Fibroblast of the conjunctiva (primary cell): ENCODE measurements at regions not wholly inside any gene's neighbourhood (a gene's known extent, or its start where the extent isn't known, plus 50 kb on each side); places are given as distances from the start of the nearest gene placed in this dataset.
"Not testable (repeated sequence)": the region's sequence is repeated elsewhere in the genome, so short reads cannot be mapped to it uniquely, and the experiment has no call there.

Experiments
- DNase-seq: peaks from one replicate; pipeline ENCODE4 v3.0.0-alpha.2; 2010; ENCODE audit warnings: low read depth

GRCh38 chr15:22519213-22519612 lies 60.5 kb downstream of the GOLGA6L22 start:
- DNase-seq = not testable (repeated sequence)

- not testable (repeated sequence) for DNase-seq
Measured at GRCh38 chr15:22526537-22526936, 67.8 kb downstream of the GOLGA6L22 start.

- not testable (repeated sequence) for DNase-seq
Measured at GRCh38 chr15:22527016-22527415, 68.3 kb downstream of the GOLGA6L22 start.

- DNase-seq = not testable (repeated sequence)
Measured at GRCh38 chr15:22529200-22529599, 70.5 kb downstream of the GOLGA6L22 start.

- not testable (repeated sequence) for DNase-seq
Measured at GRCh38 chr15:22559701-22560100, 101.0 kb downstream of the GOLGA6L22 start.

- not testable (repeated sequence) for DNase-seq
Measured at GRCh38 chr15:22561716-22562115, 103.0 kb downstream of the GOLGA6L22 start.

GRCh38 chr15:22566510-22566909 lies 107.8 kb downstream of the GOLGA6L22 start:
- DNase-seq = not testable (repeated sequence)

GRCh38 chr15:22569486-22569885 lies 110.8 kb downstream of the GOLGA6L22 start:
- DNase-seq = not testable (repeated sequence)

- DNase-seq = not testable (repeated sequence)
Measured at GRCh38 chr15:22572152-22572735, 113.5 kb downstream of the GOLGA6L22 start.

GRCh38 chr15:22572792-22573191 lies 114.1 kb downstream of the GOLGA6L22 start:
- DNase-seq = not testable (repeated sequence)

GRCh38 chr15:22577828-22578227 lies 119.1 kb downstream of the GOLGA6L22 start:
- DNase-seq = not testable (repeated sequence)

- not testable (repeated sequence) for DNase-seq
Measured at GRCh38 chr15:22579213-22579612, 120.5 kb downstream of the GOLGA6L22 start.

- DNase-seq = not testable (repeated sequence)
Measured at GRCh38 chr15:22587391-22587790, 128.7 kb downstream of the GOLGA6L22 start.

GRCh38 chr15:22598552-22598951 lies 139.8 kb downstream of the GOLGA6L22 start:
- DNase-seq = not testable (repeated sequence)

GRCh38 chr15:22599526-22600320 lies 141.0 kb downstream of the GOLGA6L22 start:
- DNase-seq = not testable (repeated sequence)

GRCh38 chr15:22616976-22617375 lies 158.3 kb downstream of the GOLGA6L22 start:
- not testable (repeated sequence) for DNase-seq

GRCh38 chr15:22631789-22632188 lies 154.7 kb upstream of the NIPA1 start:
- not testable (repeated sequence) for DNase-seq

- not testable (repeated sequence) for DNase-seq
Measured at GRCh38 chr15:22639983-22640382, 146.5 kb upstream of the NIPA1 start.

GRCh38 chr15:22649458-22649857 lies 137.0 kb upstream of the NIPA1 start:
- DNase-seq = not testable (repeated sequence)

GRCh38 chr15:22651179-22651578 lies 135.3 kb upstream of the NIPA1 start:
- not testable (repeated sequence) for DNase-seq

- DNase-seq = not testable (repeated sequence)
Measured at GRCh38 chr15:22664294-22665058, 122.0 kb upstream of the NIPA1 start.

- DNase-seq = peak; percentile 65
Measured at GRCh38 chr15:22665059-22665702, 121.3 kb upstream of the NIPA1 start.
